SU-DHL-6 (cell line): ENCODE measurements at regions not wholly inside any gene's neighbourhood (a gene's known extent, or its start where the extent isn't known, plus 50 kb on each side); places are given as distances from the start of the nearest gene placed in this dataset.

ENCODE experiments used
- H2AFZ ChIP-seq: fragments of 200-600 bp; sonication (generic); 2 replicates; pipeline ENCODE4 v1.6.1; 2014; ENCODE audit warnings: low read depth, mild to moderate bottlenecking, moderate library complexity, mixed read lengths, antibody characterized with exemption, low read length; ENCODE audit not compliant: severe bottlenecking
- H3F3A ChIP-seq: fragments of 200-600 bp; shearing (Covaris generic); 2 replicates; pipeline ENCODE4 v1.6.0; 2016; ENCODE audit warnings: antibody characterized with exemption, mild to moderate bottlenecking; ENCODE audit not compliant: insufficient read depth
- H3K27ac ChIP-seq: fragments of 200-600 bp; sonication (generic); 2 replicates; pipeline ENCODE4 v1.5.1; 2016; ENCODE audit warnings: low read depth, mild to moderate bottlenecking, low read length, moderate library complexity, mixed read lengths
- H3K27me3 ChIP-seq: fragments of 200-600 bp; sonication (generic), shearing (Covaris generic); 2 replicates; pipeline ENCODE4 v1.6.0; 2014; ENCODE audit warnings: mild to moderate bottlenecking, low read length
- H3K36me3 ChIP-seq: fragments of 200-600 bp; sonication (generic); 2 replicates; pipeline ENCODE4 v1.6.1; 2014; ENCODE audit warnings: mild to moderate bottlenecking, low read length, mixed read lengths
- H3K4me2 ChIP-seq: fragments of 300-600, 200-600 bp; shearing (Covaris generic), sonication (generic); 2 replicates; pipeline ENCODE4 v1.6.0; 2014; ENCODE audit warnings: low read length, low read depth, mild to moderate bottlenecking; ENCODE audit not compliant: poor library complexity, severe bottlenecking
- H3K4me3 ChIP-seq: fragments of 200-600 bp; sonication (generic); 2 replicates; pipeline ENCODE4 v1.5.1; 2014; ENCODE audit warnings: antibody characterized with exemption, low read length, mild to moderate bottlenecking, mixed read lengths; ENCODE audit not compliant: insufficient read depth, poor library complexity, severe bottlenecking
- H3K79me2 ChIP-seq: fragments of 200-600 bp; sonication (generic); 2 replicates; pipeline ENCODE4 v1.6.1; 2014; ENCODE audit warnings: mild to moderate bottlenecking, low read length, moderate library complexity; ENCODE audit not compliant: insufficient read depth
- H3K9ac ChIP-seq: fragments of 200-600 bp; sonication (generic); 2 replicates; pipeline ENCODE4 v1.7.0; 2014; ENCODE audit warnings: mild to moderate bottlenecking, low read length
- H3K9me2 ChIP-seq: fragments of 200-600 bp; sonication (generic); replicated peaks from 2 replicates; pipeline ENCODE4 v1.6.1; 2014; ENCODE audit warnings: low read length; ENCODE audit not compliant: insufficient read depth
- H3K9me3 ChIP-seq: fragments of 200-600 bp; sonication (generic); 2 replicates; pipeline ENCODE4 v1.6.1; 2014; ENCODE audit warnings: low read length, mixed read lengths; ENCODE audit not compliant: insufficient read depth
- H4K20me1 ChIP-seq: fragments of 200-600 bp; sonication (generic); 2 replicates; pipeline ENCODE4 v1.6.1; 2014; ENCODE audit warnings: low read depth, mild to moderate bottlenecking, antibody characterized with exemption, low read length, moderate library complexity, mixed read lengths
- CTCF ChIP-seq: fragments of 200-600 bp; sonication (generic); IDR thresholded peaks from one replicate; pipeline ENCODE4 v1.5.1; 2017; ENCODE audit warnings: antibody characterized with exemption, mild to moderate bottlenecking, low read length, moderate library complexity; ENCODE audit not compliant: insufficient read depth, poor library complexity, severe bottlenecking
- EZH2phosphoT487 ChIP-seq: fragments of 200-600 bp; sonication (generic), shearing (Covaris generic); conservative IDR thresholded peaks from 2 replicates; pipeline ENCODE4 v1.6.1; 2018; ENCODE audit warnings: mild to moderate bottlenecking, antibody characterized with exemption, low read length, moderate library complexity, mixed read lengths

DNA sequence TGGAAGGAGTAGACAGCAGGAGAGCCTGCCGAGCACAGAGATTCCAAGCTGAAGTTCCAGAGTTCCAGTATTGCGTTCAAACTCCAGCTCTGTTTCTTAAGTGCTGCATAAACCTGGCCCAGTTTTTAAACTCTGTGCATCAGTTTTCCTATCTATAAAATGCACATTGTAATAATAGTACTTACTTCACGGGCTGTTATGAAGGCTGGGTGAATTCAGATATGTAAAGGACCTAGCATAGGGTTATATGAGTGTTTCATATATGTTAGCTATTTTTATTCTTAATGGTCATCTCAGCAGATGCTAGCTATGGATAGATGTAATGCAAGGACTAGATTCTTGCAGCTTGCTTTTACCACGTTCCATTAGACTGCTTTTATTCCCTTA, 293.1 kb upstream of the SEMA3C start:
- Histone ChIP-seq H2AFZ (no peak overlapping the region), H3K27ac (no peak overlapping the region), H3K36me3 (no peaks in the 10 kb centered on the region), H3K4me3 (no peak overlapping the region), H4K20me1 (no peaks in the 10 kb centered on the region), H3K9me2 (0 out of 2 replicates have a peak, but pooled peaks cover 3% of the 10 kb centered on the region), H3K9me3 (no peaks in the 10 kb centered on the region), H3F3A (no peaks in the 10 kb centered on the region), H3K27me3 (no peaks in the 10 kb centered on the region), H3K4me2 (no peak overlapping the region), H3K9ac (no peak overlapping the region), H3K79me2 (no peaks in the 10 kb centered on the region)
- TF ChIP-seq EZH2phosphoT487 (no peak), CTCF (no peak)

GRCh38 chr7:81211204-81211933, 292.5 kb upstream of the SEMA3C start:
- no peak overlapping the region for H3K4me3 ChIP-seq
- no peak overlapping the region for H3K9ac ChIP-seq
- no peak overlapping the region for H3K27ac ChIP-seq
- no peaks in the 10 kb centered on the region for H4K20me1 ChIP-seq
- 0 out of 2 replicates have a peak, but pooled peaks cover 2% of the 10 kb centered on the region for H3K9me2 ChIP-seq
- no peaks in the 10 kb centered on the region for H3K36me3 ChIP-seq
- H3K9me3 ChIP-seq = no peaks in the 10 kb centered on the region
- no peak overlapping the region for H2AFZ ChIP-seq
- H3K79me2 ChIP-seq = no peaks in the 10 kb centered on the region
- H3K27me3 ChIP-seq = no peaks in the 10 kb centered on the region
- H3K4me2 ChIP-seq = no peak overlapping the region
- no peaks in the 10 kb centered on the region for H3F3A ChIP-seq
- no peak for TF ChIP-seq CTCF
- no peak for TF ChIP-seq EZH2phosphoT487

- H3K36me3 ChIP-seq = no peaks in the 10 kb centered on the region
- H3F3A ChIP-seq = no peaks in the 10 kb centered on the region
- H3K79me2 ChIP-seq = no peaks in the 10 kb centered on the region
- no peak overlapping the region for H3K4me3 ChIP-seq
- no peak overlapping the region for H2AFZ ChIP-seq
- no peaks in the 10 kb centered on the region for H4K20me1 ChIP-seq
- no peaks in the 10 kb centered on the region for H3K9me3 ChIP-seq
- H3K4me2 ChIP-seq = no peak overlapping the region
- H3K9me2 ChIP-seq = no peaks in the 10 kb centered on the region
- no peaks in the 10 kb centered on the region for H3K27me3 ChIP-seq
- TF ChIP-seq EZH2phosphoT487 (no peak), CTCF (no peak)
- H3K9ac ChIP-seq = no peak overlapping the region
- H3K27ac ChIP-seq = no peak overlapping the region
These were observed 291.6 kb upstream of the SEMA3C start for GRCh38 chr7:81210137-81211064.
